GM13976 (cell line): ENCODE measurements at regions not wholly inside any gene's neighbourhood (a gene's known extent, or its start where the extent isn't known, plus 50 kb on each side); places are given as distances from the start of the nearest gene placed in this dataset.
"Not testable (repeated sequence)": the region's sequence is repeated elsewhere in the genome, so short reads cannot be mapped to it uniquely, and the experiment has no call there.

ENCODE experiments used
- DNase-seq: peaks from one replicate; pipeline ENCODE4 v3.0.0; 2012; ENCODE audit warnings: low spot score
- in situ Hi-C: fragments of 300-500 bp; cut with MboI; formaldehyde crosslinking; loops from one replicate; pipeline ENCODE4 v1.12.0; 2022; ENCODE audit warnings: low sequenced_read_pairs, mixed read lengths, inconsistent platforms; ENCODE audit not compliant: unreplicated experiment
- TF ChIP-seq, protein P1 (sequence below): IDR thresholded peaks from 2 replicates; pipeline ENCODE4 v1.5.1; 2012; ENCODE audit warnings: borderline replicate concordance, mild to moderate bottlenecking; ENCODE audit not compliant: insufficient read depth; ENCODE audit errors: extremely low read depth, missing control alignments, control extremely low read depth

DNA sequence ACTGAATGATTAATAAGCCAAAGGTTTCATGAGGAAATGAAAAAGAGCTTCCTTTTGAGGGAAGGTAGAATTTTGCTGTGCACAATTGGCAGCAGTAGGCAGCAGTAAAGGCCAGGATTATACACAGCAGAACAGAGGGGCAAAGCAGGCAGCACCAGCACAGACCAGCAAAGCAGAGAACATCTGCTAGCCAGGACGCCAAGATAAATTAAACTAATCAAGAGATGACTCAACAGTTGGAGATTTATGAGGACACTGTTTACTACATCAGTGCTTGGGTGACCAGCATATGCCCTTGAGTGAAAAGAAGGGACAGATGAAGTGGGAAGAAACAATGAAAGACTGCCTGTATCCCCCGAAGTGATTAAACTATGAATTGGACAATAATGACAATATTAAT lies 871.4 kb upstream of the CDH10 start:
- in situ Hi-C loops = no loop called here
- DNase-seq = no peak
- TF ChIP-seq, protein P1, sequence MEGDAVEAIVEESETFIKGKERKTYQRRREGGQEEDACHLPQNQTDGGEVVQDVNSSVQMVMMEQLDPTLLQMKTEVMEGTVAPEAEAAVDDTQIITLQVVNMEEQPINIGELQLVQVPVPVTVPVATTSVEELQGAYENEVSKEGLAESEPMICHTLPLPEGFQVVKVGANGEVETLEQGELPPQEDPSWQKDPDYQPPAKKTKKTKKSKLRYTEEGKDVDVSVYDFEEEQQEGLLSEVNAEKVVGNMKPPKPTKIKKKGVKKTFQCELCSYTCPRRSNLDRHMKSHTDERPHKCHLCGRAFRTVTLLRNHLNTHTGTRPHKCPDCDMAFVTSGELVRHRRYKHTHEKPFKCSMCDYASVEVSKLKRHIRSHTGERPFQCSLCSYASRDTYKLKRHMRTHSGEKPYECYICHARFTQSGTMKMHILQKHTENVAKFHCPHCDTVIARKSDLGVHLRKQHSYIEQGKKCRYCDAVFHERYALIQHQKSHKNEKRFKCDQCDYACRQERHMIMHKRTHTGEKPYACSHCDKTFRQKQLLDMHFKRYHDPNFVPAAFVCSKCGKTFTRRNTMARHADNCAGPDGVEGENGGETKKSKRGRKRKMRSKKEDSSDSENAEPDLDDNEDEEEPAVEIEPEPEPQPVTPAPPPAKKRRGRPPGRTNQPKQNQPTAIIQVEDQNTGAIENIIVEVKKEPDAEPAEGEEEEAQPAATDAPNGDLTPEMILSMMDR = no peak

DNA sequence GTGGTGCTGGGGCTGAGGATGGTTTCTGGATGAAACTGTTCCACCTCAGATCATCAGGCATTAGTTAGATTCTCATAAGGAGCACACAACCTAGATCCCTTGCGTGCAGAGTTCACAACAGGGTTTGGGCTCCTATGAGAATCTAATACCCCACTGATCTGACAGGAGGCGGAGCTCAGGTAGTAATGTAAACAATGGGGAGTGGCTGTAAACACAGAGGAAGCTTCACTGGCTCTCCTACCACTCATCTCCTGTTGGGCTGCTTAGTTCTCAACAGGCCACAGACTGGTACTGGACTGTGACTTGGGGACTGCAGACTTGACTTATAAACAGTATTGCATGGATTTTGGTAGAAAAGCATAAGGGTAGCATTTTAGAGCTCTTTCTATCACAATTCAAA lies 870.7 kb upstream of the CDH10 start:
- no peak for DNase-seq
- in situ Hi-C loops = no loop called here
- TF ChIP-seq, protein P1 = no peak

DNA sequence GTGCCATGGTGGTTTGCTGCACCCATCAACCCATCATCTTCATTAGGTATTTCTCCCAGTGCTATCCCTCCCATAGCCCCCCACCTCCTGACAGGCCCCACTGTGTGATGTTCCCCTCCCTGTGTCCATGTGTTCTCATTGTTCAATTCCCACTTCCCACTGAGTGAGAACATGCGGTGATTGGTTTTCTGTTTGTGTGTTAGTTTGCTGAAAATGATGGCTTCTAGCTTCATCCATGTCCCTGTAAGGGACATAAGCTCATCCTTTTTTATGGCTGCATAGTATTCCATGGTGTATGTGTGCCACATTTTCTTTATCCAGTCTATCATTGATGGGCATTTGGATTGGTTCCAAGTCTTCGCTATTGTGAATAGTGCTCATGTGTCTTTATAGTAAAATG lies 865.9 kb upstream of the CDH10 start:
- in situ Hi-C loops = not testable (repeated sequence)

DNA sequence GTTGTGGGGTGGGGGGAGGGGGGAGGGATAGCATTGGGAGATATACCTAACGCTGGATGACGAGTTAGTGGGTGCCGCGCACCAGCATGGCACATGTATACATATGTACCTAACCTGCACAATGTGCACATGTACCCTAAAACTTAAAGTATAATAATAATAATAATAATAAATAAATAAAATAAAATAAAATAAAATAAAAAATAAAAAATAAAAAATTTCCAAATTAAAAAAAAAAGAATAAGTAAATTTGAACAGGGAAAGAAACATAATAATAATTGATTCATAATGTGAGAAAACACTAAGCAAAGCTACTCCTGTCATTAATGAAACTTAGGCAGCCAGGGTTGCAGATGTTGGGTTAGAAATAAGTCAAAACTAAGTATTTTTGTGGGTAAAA lies 863.2 kb upstream of the CDH10 start:
- in situ Hi-C loops, DNase-seq: not testable (repeated sequence)

More for the DNA sequence above, 865.9 kb upstream of the CDH10 start:
- DNase-seq = not testable (repeated sequence)

DNA sequence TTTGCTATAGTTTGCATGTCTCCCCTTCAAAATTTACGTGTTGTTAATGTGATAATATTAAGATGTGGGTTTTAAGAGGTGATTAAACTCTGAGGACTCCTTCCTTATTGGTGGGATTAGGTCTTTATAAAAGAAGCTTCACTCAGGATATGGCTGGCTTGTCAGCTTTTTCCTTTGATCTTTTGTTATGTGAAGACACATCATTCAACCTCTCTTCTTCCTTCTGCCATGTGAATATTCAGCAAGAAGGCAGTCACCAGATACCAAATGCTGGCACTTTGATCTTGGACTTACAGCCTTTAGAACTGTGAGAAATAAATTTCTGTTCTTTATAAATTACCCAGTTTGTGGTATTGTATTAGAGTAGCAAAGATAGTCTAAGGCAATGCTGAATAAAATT lies 855.9 kb upstream of the CDH10 start:
- in situ Hi-C loops = no loop called here
- TF ChIP-seq, protein P1 = no peak
- no peak for DNase-seq

DNA sequence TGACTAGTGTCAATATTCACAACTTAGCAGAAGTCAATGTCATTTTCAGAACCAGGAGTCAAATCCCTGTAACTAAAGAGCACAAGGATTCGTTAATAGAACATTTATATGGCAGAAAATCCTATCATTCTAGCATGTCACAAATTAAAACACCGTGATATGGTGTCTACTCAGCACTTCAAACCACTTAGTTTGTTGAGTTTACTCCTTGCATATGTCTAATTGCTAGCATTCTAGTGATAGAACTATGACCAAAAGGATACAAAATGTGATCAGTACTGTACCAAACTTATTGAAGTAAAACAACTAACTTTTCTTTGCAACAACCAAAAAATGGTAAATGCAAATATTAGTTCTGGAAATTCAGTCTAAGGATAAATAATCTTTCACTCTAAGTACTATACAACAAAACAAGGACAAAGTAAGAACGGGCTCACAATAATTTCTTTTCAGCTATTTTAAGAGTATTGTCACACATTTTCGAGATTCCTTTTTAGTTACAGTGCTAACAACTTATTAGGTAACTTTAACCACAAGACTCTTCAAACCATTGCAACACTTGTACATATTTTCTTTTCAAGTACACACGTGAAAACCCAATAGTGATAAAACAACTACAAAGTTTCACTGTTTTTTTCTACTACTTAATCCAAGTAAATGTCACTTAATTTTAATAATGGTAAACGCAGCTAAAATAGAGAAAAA lies 845.2 kb upstream of the CDH10 start:
- TF ChIP-seq, protein P1 = no peak
- in situ Hi-C loops = no loop called here
- no peak for DNase-seq

DNA sequence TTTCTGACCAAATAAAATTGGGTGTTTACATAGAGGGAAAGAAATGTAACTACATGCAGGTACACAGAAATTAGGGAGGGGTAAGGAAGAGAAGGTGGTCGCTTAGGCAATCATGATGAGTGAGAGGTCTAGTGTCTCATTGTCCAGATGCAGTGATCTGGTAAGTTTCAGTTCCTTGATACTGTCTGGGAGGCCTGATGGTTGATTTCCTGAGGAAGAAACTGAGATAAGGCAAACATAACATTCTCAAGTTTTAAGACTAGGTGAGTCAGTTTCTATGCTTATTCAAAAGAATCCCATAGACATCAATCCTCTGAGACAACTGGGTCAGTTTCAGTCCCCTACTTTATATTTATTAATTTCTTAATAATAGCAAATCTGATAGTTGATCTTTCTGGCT lies 843.3 kb upstream of the CDH10 start:
- DNase-seq = no peak
- TF ChIP-seq, protein P1 = no peak
- in situ Hi-C loops = no loop called here

DNA sequence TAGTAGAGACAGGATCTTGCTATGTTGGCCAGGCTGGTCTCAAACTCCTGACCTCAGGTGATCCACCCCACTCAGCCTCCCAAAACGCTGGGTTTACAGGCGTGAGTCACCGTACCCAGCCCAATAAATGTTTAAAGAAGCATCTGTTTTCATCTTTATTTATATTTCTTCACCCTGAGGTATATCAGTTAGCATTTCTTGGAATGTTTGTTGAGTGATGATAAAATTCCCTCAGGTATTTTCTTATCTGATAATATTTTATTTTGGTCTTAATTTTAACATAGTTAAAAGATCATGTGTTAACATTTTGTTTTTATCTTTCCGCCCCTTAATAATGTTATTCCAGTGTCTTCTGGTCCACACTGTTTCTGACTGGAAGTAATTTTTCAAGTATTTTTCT lies 839.6 kb upstream of the CDH10 start:
- TF ChIP-seq, protein P1 = no peak
- in situ Hi-C loops = no loop called here
- no peak for DNase-seq
